ENCODE measurements at regions not wholly inside any gene's neighbourhood (a gene's known extent, or its start where the extent isn't known, plus 50 kb on each side); places are given as distances from the start of the nearest gene placed in this dataset.

DNA sequence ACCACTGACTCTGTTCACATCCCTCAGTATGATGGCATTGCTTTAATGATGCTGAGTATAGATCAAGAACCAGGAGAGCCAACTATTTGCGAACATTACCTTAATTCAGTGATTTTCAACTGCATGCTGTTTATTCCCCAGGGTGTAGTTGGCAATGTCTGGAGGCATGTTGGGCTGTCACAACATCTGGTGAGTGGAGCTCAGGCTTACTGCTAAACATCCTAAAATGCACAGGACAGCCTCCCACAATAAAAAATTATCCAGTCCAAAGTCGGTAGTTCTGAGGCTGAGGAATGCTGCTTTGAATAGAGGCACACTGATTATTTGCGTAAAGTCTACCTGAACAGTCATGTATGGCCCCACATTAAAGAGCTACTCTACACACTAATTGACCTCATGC lies 94.8 kb upstream of the OPRM1 start:
- H3K4me3 Mint-ChIP-seq, result no peak overlapping the region
- WGBS, 2 experiments (ENCODE audit: insufficient coverage in 1 of 2, insufficient read length in 1 of 2), result 83 to 86% methylated on average over 3 of the region's 3 CpGs
- no peak for TF ChIP-seq CTCF (conservative IDR thresholded peaks at IDR 0.05)
- Histone ChIP-seq H3K27me3 (ENCODE audit: control insufficient read depth, insufficient read depth, low read length, poor library complexity, severe bottlenecking) (no peaks in the 10 kb centered on the region), H3K4me3 (ENCODE audit: low read length) (no peak overlapping the region), H3K9me3 (ENCODE audit: control insufficient read depth, low read length) (peaks cover 7% of the 10 kb centered on the region), H3K9ac (ENCODE audit: extremely low read depth, low read length, poor library complexity, severe bottlenecking) (no peak overlapping the region), H3K36me3 (ENCODE audit: control insufficient read depth, insufficient read depth, low read length) (no peaks in the 10 kb centered on the region), H3K27ac (ENCODE audit: low read depth, low read length) (no peak overlapping the region), H3K4me1 (ENCODE audit: control insufficient read depth, insufficient read depth, low read length) (no peaks in the 10 kb centered on the region)
- peaks cover 14% of the 10 kb centered on the region for H3K4me1 Mint-ChIP-seq
- H3K36me3 Mint-ChIP-seq (ENCODE audit: low read depth), result no peaks in the 10 kb centered on the region
- H3K27ac Mint-ChIP-seq, result no peak overlapping the region
- H3K27me3 Mint-ChIP-seq (ENCODE audit: insufficient read depth), result no peaks in the 10 kb centered on the region
- no peak for DNase-seq
- peaks cover 3% of the 10 kb centered on the region for H3K9me3 Mint-ChIP-seq

GRCh38 chr6:153942361-153942760 lies 96.7 kb upstream of the OPRM1 start:
- no peak for TF ChIP-seq CTCF (conservative IDR thresholded peaks at IDR 0.05)
- 95 to 100% methylated on average over 1 of the region's 1 CpG for WGBS, 2 experiments (ENCODE audit: insufficient coverage in 1 of 2, insufficient read length in 1 of 2)

DNA sequence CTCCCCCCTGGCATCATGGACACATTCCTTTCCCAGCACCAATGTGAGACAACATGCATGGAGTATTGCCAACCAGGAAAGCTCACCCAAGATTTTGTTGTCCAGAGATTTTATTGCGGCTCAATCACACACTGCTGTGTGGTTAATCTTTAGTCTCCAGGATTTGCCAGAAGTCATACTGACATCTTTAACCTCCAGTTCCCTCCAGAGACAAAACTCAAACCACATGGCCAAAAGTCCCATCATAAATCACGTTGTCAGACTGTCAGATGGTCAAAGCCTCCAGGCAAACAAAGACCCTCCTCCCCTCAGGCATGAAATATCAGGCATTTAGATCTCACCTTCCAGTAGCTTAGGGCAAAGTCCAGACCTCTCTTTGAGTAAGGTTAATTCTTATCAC lies 97.3 kb upstream of the OPRM1 start:
- no peak overlapping the region for H3K9ac ChIP-seq (ENCODE audit: extremely low read depth, low read length, poor library complexity, severe bottlenecking)
- no peak for TF ChIP-seq CTCF (conservative IDR thresholded peaks at IDR 0.05)
- no peaks in the 10 kb centered on the region for H3K27me3 ChIP-seq (ENCODE audit: control insufficient read depth, insufficient read depth, low read length, poor library complexity, severe bottlenecking)
- 84 to 100% methylated on average over 1 to 2 of the region's 2 CpGs for WGBS, 2 experiments (ENCODE audit: insufficient coverage in 1 of 2, insufficient read length in 1 of 2)
- no peaks in the 10 kb centered on the region for H3K4me1 ChIP-seq (ENCODE audit: control insufficient read depth, insufficient read depth, low read length)
- H3K36me3 ChIP-seq (ENCODE audit: control insufficient read depth, insufficient read depth, low read length), result no peaks in the 10 kb centered on the region
- peaks cover 3% of the 10 kb centered on the region for H3K9me3 Mint-ChIP-seq
- no peaks in the 10 kb centered on the region for H3K36me3 Mint-ChIP-seq (ENCODE audit: low read depth)
- no peak overlapping the region for H3K27ac ChIP-seq (ENCODE audit: low read depth, low read length)
- no peak overlapping the region for H3K4me3 Mint-ChIP-seq
- H3K9me3 ChIP-seq (ENCODE audit: control insufficient read depth, low read length), result peaks cover 7% of the 10 kb centered on the region
- no peak overlapping the region for H3K4me3 ChIP-seq (ENCODE audit: low read length)
- H3K27me3 Mint-ChIP-seq (ENCODE audit: insufficient read depth), result no peaks in the 10 kb centered on the region
- H3K27ac Mint-ChIP-seq, result no peak overlapping the region
- DNase-seq, result no peak
- H3K4me1 Mint-ChIP-seq, result peaks cover 10% of the 10 kb centered on the region

More at GRCh38 chr6:153942361-153942760, 96.7 kb upstream of the OPRM1 start:
- Histone ChIP-seq H3K27me3 (ENCODE audit: control insufficient read depth, insufficient read depth, low read length, poor library complexity, severe bottlenecking) (no peaks in the 10 kb centered on the region), H3K9me3 (ENCODE audit: control insufficient read depth, low read length) (peaks cover 7% of the 10 kb centered on the region), H3K36me3 (ENCODE audit: control insufficient read depth, insufficient read depth, low read length) (no peaks in the 10 kb centered on the region), H3K4me1 (ENCODE audit: control insufficient read depth, insufficient read depth, low read length) (no peaks in the 10 kb centered on the region), H3K27ac (ENCODE audit: low read depth, low read length) (no peak overlapping the region), H3K9ac (ENCODE audit: extremely low read depth, low read length, poor library complexity, severe bottlenecking) (no peak overlapping the region), H3K4me3 (ENCODE audit: low read length) (no peak overlapping the region)
- Mint-ChIP-seq H3K27ac (no peak overlapping the region), H3K4me3 (no peak overlapping the region), H3K4me1 (peaks cover 10% of the 10 kb centered on the region), H3K36me3 (ENCODE audit: low read depth) (no peaks in the 10 kb centered on the region), H3K27me3 (ENCODE audit: insufficient read depth) (no peaks in the 10 kb centered on the region), H3K9me3 (peaks cover 3% of the 10 kb centered on the region)
- DNase-seq, result no peak

Measured in endodermal cell (in vitro differentiated cells).